ENCODE measurements at regions not wholly inside any gene's neighbourhood (a gene's known extent, or its start where the extent isn't known, plus 50 kb on each side); places are given as distances from the start of the nearest gene placed in this dataset.
"Not testable (repeated sequence)": the region's sequence is repeated elsewhere in the genome, so short reads cannot be mapped to it uniquely, and the experiment has no call there.

- no peaks in the 10 kb centered on the region for H3K36me3 ChIP-seq (ENCODE audit: control insufficient read depth in 2 of 3, insufficient read depth in 3 of 3, low read length in 3 of 3)
- no peaks in the 10 kb centered on the region for H3K4me1 ChIP-seq (ENCODE audit: control insufficient read depth in 2 of 2, insufficient read depth in 2 of 2, low read length in 2 of 2)
- H3K4me3 ChIP-seq (ENCODE audit: low read length) = no peak overlapping the region
- Mint-ChIP-seq H3K4me3 (no peak overlapping the region), H3K36me3 (peaks cover 3 to 10% (median 4%) of the 10 kb centered on the region in 5 donors), H3K9me3 (peaks cover 4 to 21% (median 8%) of the 10 kb centered on the region in 11 donors), H3K27ac (no peak overlapping the region), H3K27me3 (peaks cover 0 to 21% (median 7%) of the 10 kb centered on the region in 5 donors), H3K4me1 (no peaks in the 10 kb centered on the region)
- intact Hi-C loops (cut with micrococcal nuclease) = no loop called here
- ChIA-PET CTCF (no interaction called here), POLR2A (no interaction called here)
- H3K27me3 ChIP-seq (ENCODE audit: control insufficient read depth in 2 of 2, insufficient read depth in 2 of 2, low read length in 2 of 2) = peaks cover 0 to 4% of the 10 kb centered on the region in 2 donors
- peaks cover 0 to 4% (median 0%) of the 10 kb centered on the region in 3 experiments for H3K9me3 ChIP-seq (ENCODE audit: control insufficient read depth in 2 of 3, low read length in 3 of 3)
- H3K27ac ChIP-seq (ENCODE audit: low read depth, low read length) = no peak overlapping the region
- no peak for ATAC-seq
- DNase-seq = no peak
Observed at GRCh38 chr3:197365586-197365985, 67.2 kb upstream of the DLG1 start.

- peaks cover 4 to 19% (median 9%) of the 10 kb centered on the region in 5 donors for H3K36me3 Mint-ChIP-seq
- H3K4me1 ChIP-seq (ENCODE audit: control insufficient read depth in 2 of 2, insufficient read depth in 2 of 2, low read length in 2 of 2) = no peaks in the 10 kb centered on the region
- H3K4me3 ChIP-seq (ENCODE audit: low read length) = no peak overlapping the region
- H3K9me3 ChIP-seq (ENCODE audit: control insufficient read depth in 2 of 3, low read length in 3 of 3) = peaks cover 0 to 4% (median 0%) of the 10 kb centered on the region in 3 experiments
- ChIA-PET POLR2A (no interaction called here), CTCF (interaction anchor here (0.6 kb wide), 1 partner anchor 11 kb away, joined by 5 read pairs; no protein-coding TSS in a partner anchor)
- H3K27ac Mint-ChIP-seq = no peak overlapping the region
- H3K27me3 ChIP-seq (ENCODE audit: control insufficient read depth in 2 of 2, insufficient read depth in 2 of 2, low read length in 2 of 2) = peaks cover 0 to 4% of the 10 kb centered on the region in 2 donors
- H3K9me3 Mint-ChIP-seq = peaks cover 11 to 32% (median 15%) of the 10 kb centered on the region in 11 donors
- no peak for DNase-seq
- no peaks in the 10 kb centered on the region for H3K4me1 Mint-ChIP-seq
- ATAC-seq = no peak
- H3K27ac ChIP-seq (ENCODE audit: low read depth, low read length) = no peak overlapping the region
- intact Hi-C loops (cut with micrococcal nuclease) = no loop called here
- H3K27me3 Mint-ChIP-seq = peaks cover 0 to 19% (median 7%) of the 10 kb centered on the region in 5 donors
- H3K4me3 Mint-ChIP-seq = no peak overlapping the region
- no peaks in the 10 kb centered on the region for H3K36me3 ChIP-seq (ENCODE audit: control insufficient read depth in 2 of 3, insufficient read depth in 3 of 3, low read length in 3 of 3)
Observed at GRCh38 chr3:197364410-197365071, 66.1 kb upstream of the DLG1 start.

GRCh38 chr3:197363553-197364409 lies 65.4 kb upstream of the DLG1 start:
- Mint-ChIP-seq H3K27ac (no peak overlapping the region), H3K9me3 (peaks cover 13 to 39% (median 17%) of the 10 kb centered on the region in 11 donors), H3K4me3 (no peak overlapping the region), H3K4me1 (no peaks in the 10 kb centered on the region), H3K36me3 (peaks cover 4 to 23% (median 10%) of the 10 kb centered on the region in 5 donors), H3K27me3 (peaks cover 0 to 18% (median 7%) of the 10 kb centered on the region in 5 donors)
- Histone ChIP-seq H3K27me3 (ENCODE audit: control insufficient read depth in 2 of 2, insufficient read depth in 2 of 2, low read length in 2 of 2) (peaks cover 0 to 4% of the 10 kb centered on the region in 2 donors), H3K27ac (ENCODE audit: low read depth, low read length) (no peak overlapping the region), H3K4me3 (ENCODE audit: low read length) (no peak overlapping the region), H3K9me3 (ENCODE audit: control insufficient read depth in 2 of 3, low read length in 3 of 3) (peaks cover 0 to 4% (median 0%) of the 10 kb centered on the region in 3 experiments), H3K4me1 (ENCODE audit: control insufficient read depth in 2 of 2, insufficient read depth in 2 of 2, low read length in 2 of 2) (no peaks in the 10 kb centered on the region), H3K36me3 (ENCODE audit: control insufficient read depth in 2 of 3, insufficient read depth in 3 of 3, low read length in 3 of 3) (no peaks in the 10 kb centered on the region)
- intact Hi-C loops (cut with micrococcal nuclease) = no loop called here
- ATAC-seq (no peak), DNase-seq (no peak)
- ChIA-PET POLR2A (no interaction called here), CTCF (no interaction called here)

GRCh38 chr3:197362081-197362480 lies 63.7 kb upstream of the DLG1 start:
- intact Hi-C loops (cut with micrococcal nuclease) = no loop called here
- Histone ChIP-seq H3K9me3 (ENCODE audit: control insufficient read depth in 2 of 3, low read length in 3 of 3) (peaks cover 0 to 4% (median 0%) of the 10 kb centered on the region in 3 experiments), H3K27ac (ENCODE audit: low read depth, low read length) (no peak overlapping the region), H3K4me3 (ENCODE audit: low read length) (no peak overlapping the region), H3K27me3 (ENCODE audit: control insufficient read depth in 2 of 2, insufficient read depth in 2 of 2, low read length in 2 of 2) (peaks cover 0 to 4% of the 10 kb centered on the region in 2 donors), H3K4me1 (ENCODE audit: control insufficient read depth in 2 of 2, insufficient read depth in 2 of 2, low read length in 2 of 2) (no peaks in the 10 kb centered on the region), H3K36me3 (ENCODE audit: control insufficient read depth in 2 of 3, insufficient read depth in 3 of 3, low read length in 3 of 3) (no peaks in the 10 kb centered on the region)
- Mint-ChIP-seq H3K27ac (no peak overlapping the region), H3K27me3 (peaks cover 0 to 12% (median 4%) of the 10 kb centered on the region in 5 donors), H3K4me3 (no peak overlapping the region), H3K36me3 (peaks cover 4 to 23% (median 10%) of the 10 kb centered on the region in 5 donors), H3K9me3 (peaks cover 13 to 43% (median 17%) of the 10 kb centered on the region in 11 donors), H3K4me1 (peaks cover 0 to 2% (median 0%) of the 10 kb centered on the region in 7 donors)
- POLR2A ChIA-PET = no interaction called here
- CTCF ChIA-PET = no interaction called here
- ATAC-seq (no peak), DNase-seq (no peak)

GRCh38 chr3:197360095-197360494 lies 61.7 kb upstream of the DLG1 start:
- H3K36me3 ChIP-seq (ENCODE audit: control insufficient read depth in 2 of 3, insufficient read depth in 3 of 3, low read length in 3 of 3); DNase-seq; CTCF ChIA-PET; H3K4me1 Mint-ChIP-seq; H3K27ac ChIP-seq (ENCODE audit: low read depth, low read length); H3K9me3 ChIP-seq (ENCODE audit: control insufficient read depth in 2 of 3, low read length in 3 of 3); H3K27ac Mint-ChIP-seq; intact Hi-C loops (cut with micrococcal nuclease); ATAC-seq; H3K27me3 Mint-ChIP-seq; H3K4me3 Mint-ChIP-seq; H3K4me1 ChIP-seq (ENCODE audit: control insufficient read depth in 2 of 2, insufficient read depth in 2 of 2, low read length in 2 of 2); H3K4me3 ChIP-seq (ENCODE audit: low read length); H3K27me3 ChIP-seq (ENCODE audit: control insufficient read depth in 2 of 2, insufficient read depth in 2 of 2, low read length in 2 of 2); POLR2A ChIA-PET: not testable (repeated sequence)
- Mint-ChIP-seq H3K36me3 (peaks cover 4 to 23% (median 10%) of the 10 kb centered on the region in 5 donors), H3K9me3 (peaks cover 13 to 43% (median 17%) of the 10 kb centered on the region in 11 donors)

- POLR2A ChIA-PET; H3K4me1 ChIP-seq (ENCODE audit: control insufficient read depth in 2 of 2, insufficient read depth in 2 of 2, low read length in 2 of 2); intact Hi-C loops (cut with micrococcal nuclease); CTCF ChIA-PET; H3K27me3 ChIP-seq (ENCODE audit: control insufficient read depth in 2 of 2, insufficient read depth in 2 of 2, low read length in 2 of 2); H3K4me3 Mint-ChIP-seq; H3K27ac ChIP-seq (ENCODE audit: low read depth, low read length); H3K9me3 ChIP-seq (ENCODE audit: control insufficient read depth in 2 of 3, low read length in 3 of 3); H3K27me3 Mint-ChIP-seq; H3K36me3 ChIP-seq (ENCODE audit: control insufficient read depth in 2 of 3, insufficient read depth in 3 of 3, low read length in 3 of 3); H3K4me3 ChIP-seq (ENCODE audit: low read length); H3K4me1 Mint-ChIP-seq; H3K27ac Mint-ChIP-seq; ATAC-seq; DNase-seq: not testable (repeated sequence)
- peaks cover 4 to 23% (median 10%) of the 10 kb centered on the region in 5 donors for H3K36me3 Mint-ChIP-seq
- peaks cover 13 to 43% (median 17%) of the 10 kb centered on the region in 11 donors for H3K9me3 Mint-ChIP-seq
Observed at GRCh38 chr3:197359476-197359875, 61.1 kb upstream of the DLG1 start.
